DOHH2 (cell line): ENCODE measurements at regions not wholly inside any gene's neighbourhood (a gene's known extent, or its start where the extent isn't known, plus 50 kb on each side); places are given as distances from the start of the nearest gene placed in this dataset.

ENCODE experiments used
- CTCF ChIP-seq: fragments of 200-600 bp; sonication (generic); IDR thresholded peaks from one replicate; pipeline ENCODE4 v1.5.1; 2014; ENCODE audit warnings: antibody characterized with exemption, mild to moderate bottlenecking, low read depth, low read length; ENCODE audit not compliant: poor library complexity, severe bottlenecking
- EZH2phosphoT487 ChIP-seq: fragments of 200-600 bp; sonication (generic); IDR thresholded peaks from 2 replicates; pipeline ENCODE4 v1.6.1; 2017; ENCODE audit warnings: borderline replicate concordance, mild to moderate bottlenecking, antibody characterized with exemption, low read length, moderate library complexity, mixed read lengths

DNA sequence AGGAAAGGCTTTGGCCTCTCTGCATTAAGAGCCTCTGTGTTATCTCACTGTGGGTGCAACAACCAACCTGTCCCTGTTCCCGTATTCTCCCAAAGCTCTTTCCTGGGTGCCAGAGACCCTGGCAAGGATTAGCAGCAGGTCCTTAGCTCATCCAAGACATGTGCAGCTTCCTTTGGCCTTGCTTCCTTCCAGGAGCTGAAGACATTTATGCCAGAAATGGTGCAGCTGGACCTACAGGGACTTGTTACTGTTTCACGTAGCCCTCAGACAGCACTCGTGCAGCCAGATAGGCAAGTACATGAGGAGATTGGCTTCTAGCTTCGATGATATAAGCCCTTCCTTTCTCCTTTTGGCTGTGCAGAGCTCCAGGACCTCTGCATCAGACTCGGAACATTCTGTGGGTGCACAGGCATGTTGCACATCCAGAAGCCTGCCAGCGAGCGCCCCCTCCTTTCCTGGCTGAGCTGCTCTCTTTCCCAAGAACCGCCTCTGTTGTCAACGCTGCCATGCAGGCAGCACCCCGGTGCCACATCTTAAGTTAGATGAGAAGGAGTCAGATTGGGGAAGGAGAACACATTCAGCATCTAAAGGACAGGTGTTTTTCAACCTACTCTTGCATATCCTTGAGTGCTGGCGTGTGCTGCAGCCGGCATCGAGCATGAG is 284.5 kb upstream of the PLXNA2 start:
- no peak for TF ChIP-seq CTCF
- no peak for TF ChIP-seq EZH2phosphoT487
